ENCODE measurements at regions not wholly inside any gene's neighbourhood (a gene's known extent, or its start where the extent isn't known, plus 50 kb on each side); places are given as distances from the start of the nearest gene placed in this dataset.

GRCh38 chr15:57870667-57871066 is 164.2 kb downstream of the POLR2M start:
- Mint-ChIP-seq H3K4me1 (no peaks in the 10 kb centered on the region), H3K4me3 (no peak overlapping the region), H3K36me3 (ENCODE audit: low read depth) (peaks cover 10% of the 10 kb centered on the region), H3K27me3 (ENCODE audit: low read depth, poor library complexity) (peaks cover 11% of the 10 kb centered on the region), H3K9me3 (peaks cover 20% of the 10 kb centered on the region), H3K27ac (no peak overlapping the region)
- TF ChIP-seq CTCF (IDR thresholded peaks at IDR 0.05), result no peak
- DNase-seq, result no peak

GRCh38 chr15:57872281-57873030 is 165.9 kb downstream of the POLR2M start:
- DNase-seq, result no peak
- Mint-ChIP-seq H3K36me3 (ENCODE audit: low read depth) (peaks cover 10% of the 10 kb centered on the region), H3K27me3 (ENCODE audit: low read depth, poor library complexity) (peaks cover 7% of the 10 kb centered on the region), H3K4me1 (no peaks in the 10 kb centered on the region), H3K9me3 (peaks cover 38% of the 10 kb centered on the region), H3K27ac (no peak overlapping the region), H3K4me3 (no peak overlapping the region)
- no peak for TF ChIP-seq CTCF (IDR thresholded peaks at IDR 0.05)

DNA sequence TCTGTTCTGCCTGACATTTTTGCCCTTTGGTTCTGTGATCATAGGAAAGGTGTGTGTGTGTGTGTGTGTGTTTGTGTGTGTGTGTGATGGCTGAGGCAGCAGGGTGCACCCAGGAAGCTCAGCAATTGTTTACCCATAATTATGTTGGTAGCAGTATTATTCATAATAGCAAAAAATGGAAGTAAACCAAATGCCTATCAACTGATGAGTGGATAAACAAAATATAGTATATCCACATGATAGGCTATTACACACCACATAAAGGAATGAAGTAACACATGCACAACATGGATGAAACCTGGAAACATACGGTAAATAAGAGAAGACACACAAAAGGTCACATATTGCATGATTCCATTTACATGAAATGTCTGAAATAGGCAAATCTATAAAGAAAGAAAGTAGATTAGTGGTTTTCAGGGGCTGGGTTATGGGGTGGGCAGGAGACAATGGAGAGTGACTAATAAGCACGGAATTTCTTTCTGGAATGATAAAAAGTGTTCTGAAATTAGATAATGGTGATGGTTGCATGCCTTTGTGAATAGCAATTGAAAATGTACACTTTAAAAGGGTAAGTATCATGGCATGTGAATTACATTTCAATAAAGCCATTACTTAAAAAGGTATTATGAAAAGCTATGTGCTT is 167.2 kb downstream of the POLR2M start:
- TF ChIP-seq CTCF (IDR thresholded peaks at IDR 0.05), result no peak
- peaks cover 50% of the 10 kb centered on the region for H3K9me3 Mint-ChIP-seq
- H3K27ac Mint-ChIP-seq, result no peak overlapping the region
- DNase-seq, result no peak
- no peaks in the 10 kb centered on the region for H3K4me1 Mint-ChIP-seq
- H3K27me3 Mint-ChIP-seq (ENCODE audit: low read depth, poor library complexity), result peaks cover 4% of the 10 kb centered on the region
- H3K4me3 Mint-ChIP-seq, result no peak overlapping the region
- peaks cover 14% of the 10 kb centered on the region for H3K36me3 Mint-ChIP-seq (ENCODE audit: low read depth)

DNA sequence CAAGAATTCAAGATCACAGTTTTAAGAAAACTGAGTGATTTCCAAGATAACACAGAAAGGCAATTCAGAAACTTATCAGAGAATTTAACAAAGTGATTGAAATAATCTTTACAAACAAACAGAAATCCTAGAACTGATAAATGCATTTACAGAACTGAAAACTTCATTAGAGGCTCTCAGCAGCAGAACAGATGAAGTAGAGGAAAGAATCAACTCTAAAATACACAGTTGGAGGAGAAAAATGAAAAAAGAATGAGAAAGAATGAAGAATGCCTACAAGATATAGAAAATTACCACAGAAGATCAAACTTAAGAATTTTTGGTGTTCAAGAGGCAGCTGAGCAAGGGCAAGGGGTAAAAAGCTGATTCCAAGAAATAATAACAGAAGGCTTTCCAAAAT is 168.8 kb downstream of the POLR2M start:
- TF ChIP-seq CTCF (IDR thresholded peaks at IDR 0.05), result no peak
- Mint-ChIP-seq H3K36me3 (ENCODE audit: low read depth) (peaks cover 15% of the 10 kb centered on the region), H3K4me3 (no peak overlapping the region), H3K4me1 (no peaks in the 10 kb centered on the region), H3K27me3 (ENCODE audit: low read depth, poor library complexity) (peaks cover under 1% of the 10 kb centered on the region), H3K9me3 (peaks cover 52% of the 10 kb centered on the region), H3K27ac (no peak overlapping the region)
- no peak for DNase-seq

DNA sequence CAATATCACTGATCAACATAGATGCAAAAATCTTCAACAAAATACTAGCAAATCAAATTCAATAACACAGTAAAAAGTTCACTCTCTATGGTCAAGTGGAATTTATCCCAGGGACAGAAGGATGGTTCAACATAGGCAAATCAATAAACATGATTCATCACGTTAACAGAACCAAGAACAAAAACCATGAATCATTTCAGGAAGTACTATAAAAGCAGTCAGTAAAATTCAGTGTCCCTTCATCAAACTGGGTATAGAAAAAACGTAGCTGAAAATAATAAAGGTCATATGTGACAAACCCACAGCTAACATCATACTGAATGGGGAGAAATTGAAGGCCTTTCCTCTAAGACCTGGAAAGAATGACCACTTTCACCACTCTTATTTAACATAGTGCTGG is 172.1 kb downstream of the POLR2M start:
- DNase-seq, result no peak
- Mint-ChIP-seq H3K27me3 (ENCODE audit: low read depth, poor library complexity) (no peaks in the 10 kb centered on the region), H3K9me3 (peaks cover 51% of the 10 kb centered on the region), H3K27ac (no peak overlapping the region), H3K4me1 (no peaks in the 10 kb centered on the region), H3K4me3 (no peak overlapping the region), H3K36me3 (ENCODE audit: low read depth) (peaks cover 15% of the 10 kb centered on the region)
- TF ChIP-seq CTCF (IDR thresholded peaks at IDR 0.05), result no peak

DNA sequence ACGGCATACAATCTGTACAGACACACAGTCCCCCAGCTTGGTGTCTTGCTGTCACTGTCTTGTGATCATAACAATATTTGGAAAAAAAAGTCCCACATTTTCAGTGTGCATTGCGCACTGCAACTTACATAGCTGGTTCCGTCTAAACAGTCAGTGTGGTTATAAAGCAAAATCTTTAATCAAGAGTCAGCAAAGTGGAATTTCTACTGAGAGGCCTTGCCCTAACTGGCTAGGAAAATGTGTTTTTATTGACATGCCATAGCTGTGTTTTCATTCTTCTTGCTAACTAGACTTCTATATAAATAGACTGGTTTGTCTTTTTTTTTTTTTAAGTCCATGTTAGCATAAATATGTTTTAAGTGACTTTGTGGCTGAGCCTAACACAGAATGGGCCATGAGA is 174.8 kb downstream of the POLR2M start:
- TF ChIP-seq CTCF (IDR thresholded peaks at IDR 0.05), result no peak
- Mint-ChIP-seq H3K4me1 (no peaks in the 10 kb centered on the region), H3K36me3 (ENCODE audit: low read depth) (peaks cover 5% of the 10 kb centered on the region), H3K27me3 (ENCODE audit: low read depth, poor library complexity) (no peaks in the 10 kb centered on the region), H3K27ac (no peak overlapping the region), H3K9me3 (peaks cover 25% of the 10 kb centered on the region), H3K4me3 (no peak overlapping the region)
- no peak for DNase-seq
